Nucleus accumbens (tissue), 56 donors: ENCODE measurements at regions not wholly inside any gene's neighbourhood (a gene's known extent, or its start where the extent isn't known, plus 50 kb on each side); places are given as distances from the start of the nearest gene placed in this dataset.

Experiments used
- DNase-seq, 56 donors: peaks; one replicate each; lab custom pipeline; 2025; lab: John Stamatoyannopoulos, UW

- DNase-seq, result no peak
These were observed 164.6 kb downstream of the ENGASE start for GRCh38 chr17:79239205-79239604.

DNA sequence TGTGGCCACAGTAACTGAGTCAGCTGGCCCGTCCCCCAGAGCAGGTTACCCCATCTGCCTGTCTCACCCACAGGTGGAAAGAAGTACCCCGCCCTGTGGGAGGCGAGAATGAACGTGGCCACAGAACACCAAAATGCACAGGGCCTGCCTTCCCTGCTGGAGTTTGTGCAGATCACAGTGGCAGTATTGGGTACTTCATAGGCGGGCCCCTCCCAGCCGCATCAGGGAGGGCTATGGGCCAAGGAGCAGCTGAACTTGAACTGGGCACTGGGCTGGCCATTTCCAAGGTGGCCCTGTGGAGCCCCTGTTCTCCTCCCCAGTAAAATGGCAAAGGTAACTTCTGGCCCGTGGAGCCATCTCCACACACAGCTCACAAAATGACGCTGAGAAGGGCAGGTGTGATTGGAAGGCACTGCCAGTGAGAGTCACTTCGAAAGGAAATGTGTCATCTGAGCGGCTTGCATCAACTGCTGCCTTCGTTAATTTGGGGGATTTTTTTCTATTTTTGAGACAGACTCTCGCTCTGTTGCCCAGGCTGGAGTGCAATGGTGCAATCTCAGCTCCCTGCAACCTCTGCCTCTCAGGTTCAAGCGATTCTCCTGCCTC lies 162.9 kb downstream of the ENGASE start:
- no peak for DNase-seq

- DNase-seq, result no peak
These were observed 161.2 kb downstream of the ENGASE start for GRCh38 chr17:79235808-79236207.

GRCh38 chr17:79233916-79234551 lies 159.4 kb downstream of the ENGASE start:
- DNase-seq, result no peak

GRCh38 chr17:79232957-79233356 lies 158.3 kb downstream of the ENGASE start:
- DNase-seq, result no peak

- DNase-seq, result no peak
These were observed 157.2 kb downstream of the ENGASE start for GRCh38 chr17:79231766-79232287.

DNA sequence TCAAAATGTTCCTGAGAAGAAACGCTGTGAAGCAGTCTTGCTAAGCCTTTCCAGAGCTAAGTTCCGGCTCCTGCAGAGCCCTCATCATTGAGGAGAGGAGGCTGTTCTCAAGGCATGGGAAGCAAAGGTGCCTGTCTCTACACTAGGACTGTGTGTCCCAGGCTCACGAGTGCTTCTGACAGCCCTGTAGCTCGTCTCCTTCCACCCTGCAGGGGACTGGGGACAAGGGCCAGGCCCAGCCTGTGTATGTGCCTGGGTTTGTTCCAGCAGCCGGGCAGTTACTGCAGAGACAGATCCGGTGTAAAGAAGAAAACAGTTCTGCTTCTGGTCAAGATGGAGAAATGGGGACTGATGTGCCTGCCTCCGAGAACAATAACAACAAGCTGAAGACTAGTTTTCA lies 156.0 kb downstream of the ENGASE start:
- no peak for DNase-seq

GRCh38 chr17:79226037-79226436 lies 151.4 kb downstream of the ENGASE start:
- DNase-seq, result no peak

GRCh38 chr17:79224903-79225302 lies 150.3 kb downstream of the ENGASE start:
- DNase-seq, result no peak

- no peak for DNase-seq
These were observed 149.9 kb downstream of the ENGASE start for GRCh38 chr17:79224476-79224875.

- no peak for DNase-seq
These were observed 149.3 kb downstream of the ENGASE start for GRCh38 chr17:79223953-79224352.

GRCh38 chr17:79223471-79223870 lies 148.8 kb downstream of the ENGASE start:
- no peak for DNase-seq

DNA sequence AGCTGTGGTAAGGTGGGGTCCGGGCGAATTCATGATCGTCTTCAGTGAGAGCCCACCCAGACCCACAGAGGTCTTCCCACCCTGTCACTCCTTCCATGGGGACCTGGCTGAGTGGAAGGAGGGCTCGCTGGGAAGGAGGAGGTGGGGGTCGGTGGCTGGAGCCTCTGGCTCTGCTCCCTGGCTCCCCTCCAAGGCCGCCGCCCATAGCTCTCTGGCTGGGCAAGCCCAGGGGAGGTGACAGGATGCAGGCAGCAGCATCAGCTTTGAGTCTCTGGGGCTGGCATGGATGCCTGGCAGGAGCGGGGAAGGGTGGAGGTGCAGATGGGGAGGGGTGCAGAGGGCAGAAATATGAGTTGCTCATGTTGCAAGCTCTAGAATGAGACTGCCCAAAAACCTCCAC lies 147.0 kb downstream of the ENGASE start:
- DNase-seq, result no peak

DNA sequence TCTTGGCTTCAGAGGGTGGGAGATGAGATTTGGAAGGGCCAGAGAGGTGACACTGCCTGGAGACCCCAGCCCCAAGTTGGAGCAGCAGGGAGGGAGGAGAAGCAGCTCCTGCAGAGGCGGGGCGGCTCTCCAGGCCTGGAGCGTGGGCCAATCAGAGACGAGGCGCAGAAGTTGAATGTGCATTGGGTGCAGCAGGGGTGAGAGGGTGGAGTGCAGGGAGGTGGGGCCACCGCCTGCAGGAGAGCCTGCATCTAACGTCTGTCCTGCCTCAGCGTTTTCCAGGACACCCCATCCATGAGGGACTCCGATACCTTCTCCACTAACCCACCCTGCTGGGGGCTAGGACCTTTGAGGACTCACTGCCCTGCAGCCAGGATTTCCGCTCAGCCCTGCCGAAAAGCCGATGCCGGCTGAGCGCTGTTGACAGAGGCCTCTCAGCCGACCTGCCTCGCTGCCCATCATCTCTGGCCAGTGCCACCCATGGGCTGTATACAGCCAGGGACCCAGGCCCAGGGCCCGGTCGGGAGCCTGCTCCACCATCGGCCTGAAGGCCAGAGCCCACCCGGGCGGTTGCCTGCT lies 146.2 kb downstream of the ENGASE start:
- DNase-seq, result no peak

DNA sequence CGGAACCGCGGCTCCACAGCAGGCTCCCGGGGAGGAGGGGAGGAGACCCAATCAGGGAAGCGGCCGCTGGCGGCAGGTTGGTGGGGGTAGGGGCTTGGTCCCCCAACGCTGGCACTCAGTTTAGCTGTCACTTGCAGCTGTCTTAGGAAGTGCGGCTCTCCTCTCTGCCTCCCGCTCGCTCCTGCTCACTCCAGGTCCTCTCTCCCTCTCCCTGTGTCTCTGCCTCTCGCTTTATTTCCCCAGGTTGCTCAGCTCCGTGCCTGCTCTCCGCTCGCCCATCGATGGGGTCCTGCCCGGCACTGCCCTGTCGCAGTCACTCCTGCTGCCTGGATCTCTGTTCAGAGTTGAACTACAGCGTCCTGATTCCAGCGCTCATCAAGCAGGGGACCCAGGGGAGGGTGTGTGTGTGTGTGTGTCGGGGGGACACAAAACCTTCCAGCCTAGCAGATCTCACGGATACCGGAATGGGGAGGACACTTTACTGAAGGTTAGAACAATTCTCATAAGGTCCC lies 145.6 kb downstream of the ENGASE start:
- DNase-seq, result no peak

DNA sequence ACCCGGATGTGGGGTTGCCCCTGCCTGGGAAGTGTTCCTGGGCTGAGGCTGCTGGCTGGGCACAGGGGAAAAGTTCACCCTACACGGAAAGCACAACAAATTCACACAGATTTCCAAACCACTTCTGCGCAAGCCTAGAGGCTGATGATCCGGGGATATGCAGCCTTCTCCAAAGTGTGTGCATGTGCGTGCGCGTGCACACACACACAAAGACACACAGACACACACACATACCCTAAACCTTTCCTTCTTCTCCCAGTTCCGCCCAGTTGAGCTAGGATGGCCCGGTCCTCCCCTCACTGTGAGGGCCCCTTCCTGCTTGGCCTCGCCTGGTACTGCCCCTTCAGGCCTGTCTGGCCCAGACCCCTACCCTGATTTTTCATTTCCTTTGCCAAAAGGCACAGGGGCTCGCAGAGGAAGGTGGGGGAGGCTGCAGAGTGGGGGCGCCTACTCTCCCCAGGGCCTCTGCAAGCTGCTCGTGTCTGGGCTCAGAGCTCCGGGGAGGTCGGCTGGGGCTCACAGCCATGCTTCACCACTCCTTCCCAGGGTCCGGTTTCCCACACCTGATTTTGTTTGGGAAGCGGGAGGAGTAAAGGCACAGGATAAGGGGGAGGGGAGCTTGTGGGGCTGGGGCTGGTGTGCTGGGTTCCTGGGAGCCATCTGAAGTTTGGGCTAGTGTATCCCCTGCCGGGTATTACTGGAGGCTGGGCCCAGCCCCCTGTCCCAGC lies 144.7 kb downstream of the ENGASE start:
- no peak for DNase-seq

GRCh38 chr17:79218825-79219200 lies 144.2 kb downstream of the ENGASE start:
- no peak for DNase-seq

- no peak for DNase-seq
These were observed 143.7 kb downstream of the ENGASE start for GRCh38 chr17:79218175-79218824.

- no peak for DNase-seq
These were observed 143.0 kb downstream of the ENGASE start for GRCh38 chr17:79217473-79218135.

DNA sequence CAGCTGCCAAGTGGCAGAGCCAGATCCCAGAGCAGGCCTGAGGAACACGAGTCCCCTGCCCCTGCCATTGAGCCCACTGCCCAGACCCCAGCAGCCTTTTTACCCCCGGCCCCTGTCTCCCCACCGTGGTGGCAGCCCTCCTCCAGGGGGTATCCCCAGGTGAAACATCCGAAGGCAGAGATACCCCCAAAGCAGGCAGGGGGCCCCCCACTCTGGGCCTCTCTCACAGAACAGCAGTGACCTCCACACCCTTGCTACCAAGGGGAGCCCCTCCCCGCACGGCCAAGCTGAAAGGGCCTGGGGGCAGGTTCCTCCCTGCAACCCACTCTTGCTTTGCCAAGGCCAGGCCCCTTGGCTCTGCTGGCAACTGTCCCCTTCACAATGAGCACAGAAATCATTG lies 142.2 kb downstream of the ENGASE start:
- DNase-seq, result no peak
